Right atrium auricular region (tissue), 2 donors: ENCODE measurements at regions not wholly inside any gene's neighbourhood (a gene's known extent, or its start where the extent isn't known, plus 50 kb on each side); places are given as distances from the start of the nearest gene placed in this dataset.
"Not testable (repeated sequence)": the region's sequence is repeated elsewhere in the genome, so short reads cannot be mapped to it uniquely, and the experiment has no call there.

ENCODE experiments used
- DNase-seq: peaks from one replicate; pipeline ENCODE4 v3.0.0-alpha.2; 2019; ENCODE audit warnings: low spot score
- H3K27ac ChIP-seq, 2 donors: fragments of 200-600 bp; sonication (generic); 1 replicate in 1 of 2; 2 replicates in 1 of 2; pipeline ENCODE4 v1.5.1; 2016 to 2019
- H3K27me3 ChIP-seq, 2 donors: fragments of 200-600 bp; sonication (generic); one replicate each; pipeline versions ENCODE4 v1.5.1 to v1.6.0; 2017 to 2019
- H3K36me3 ChIP-seq: fragments of 200-600 bp; sonication (generic); one replicate; pipeline ENCODE4 v1.5.1; 2016
- H3K4me1 ChIP-seq, 2 donors: fragments of 200-600 bp; sonication (generic); one replicate each; pipeline versions ENCODE4 v1.5.1 to v1.6.0; 2017 to 2019
- H3K4me3 ChIP-seq, 2 donors: fragments of 200-600 bp; sonication (generic); 1 replicate in 1 of 2; 2 replicates in 1 of 2; pipeline ENCODE4 v1.5.1; 2017 to 2019; ENCODE audit warnings: mild to moderate bottlenecking in 1 of 2, moderate library complexity in 1 of 2
- H3K9me3 ChIP-seq, 2 donors: fragments of 200-600 bp; sonication (generic); one replicate each; pipeline ENCODE4 v1.5.1; 2019
- TF ChIP-seq, protein P1 (sequence below), 2 donors: fragments of 200-600 bp; sonication (generic); IDR thresholded peaks; one replicate each; pipeline ENCODE4 v1.5.1; 2019; ENCODE audit warnings: antibody characterized with exemption in 2 of 2

DNA sequence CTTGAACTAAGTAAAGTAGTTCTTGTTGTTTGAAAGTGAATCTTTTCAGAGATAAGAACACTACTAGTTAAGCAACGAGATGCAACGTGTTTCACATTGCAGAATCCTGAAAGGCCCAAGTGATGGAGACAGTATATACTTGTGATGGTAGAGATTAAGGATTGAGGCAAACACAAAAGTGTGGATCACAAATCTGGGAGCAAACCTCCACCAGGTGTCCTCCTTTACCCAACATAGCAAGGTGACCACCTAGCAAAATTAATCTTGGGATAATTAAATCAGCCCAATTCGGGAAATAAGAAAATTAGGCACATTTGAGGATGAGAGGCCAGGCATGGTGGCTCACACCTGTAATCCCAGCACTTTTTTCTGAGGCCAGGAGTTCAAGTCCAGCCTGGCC is 563.9 kb downstream of the DACH1 start:
- H3K27me3 ChIP-seq, result no peaks in the 10 kb centered on the region
- H3K4me1 ChIP-seq, result no peaks in the 10 kb centered on the region
- TF ChIP-seq, protein P1, sequence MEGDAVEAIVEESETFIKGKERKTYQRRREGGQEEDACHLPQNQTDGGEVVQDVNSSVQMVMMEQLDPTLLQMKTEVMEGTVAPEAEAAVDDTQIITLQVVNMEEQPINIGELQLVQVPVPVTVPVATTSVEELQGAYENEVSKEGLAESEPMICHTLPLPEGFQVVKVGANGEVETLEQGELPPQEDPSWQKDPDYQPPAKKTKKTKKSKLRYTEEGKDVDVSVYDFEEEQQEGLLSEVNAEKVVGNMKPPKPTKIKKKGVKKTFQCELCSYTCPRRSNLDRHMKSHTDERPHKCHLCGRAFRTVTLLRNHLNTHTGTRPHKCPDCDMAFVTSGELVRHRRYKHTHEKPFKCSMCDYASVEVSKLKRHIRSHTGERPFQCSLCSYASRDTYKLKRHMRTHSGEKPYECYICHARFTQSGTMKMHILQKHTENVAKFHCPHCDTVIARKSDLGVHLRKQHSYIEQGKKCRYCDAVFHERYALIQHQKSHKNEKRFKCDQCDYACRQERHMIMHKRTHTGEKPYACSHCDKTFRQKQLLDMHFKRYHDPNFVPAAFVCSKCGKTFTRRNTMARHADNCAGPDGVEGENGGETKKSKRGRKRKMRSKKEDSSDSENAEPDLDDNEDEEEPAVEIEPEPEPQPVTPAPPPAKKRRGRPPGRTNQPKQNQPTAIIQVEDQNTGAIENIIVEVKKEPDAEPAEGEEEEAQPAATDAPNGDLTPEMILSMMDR (IDR thresholded peaks at IDR 0.05), result no peak
- H3K9me3 ChIP-seq, result no peaks in the 10 kb centered on the region
- no peaks in the 10 kb centered on the region for H3K36me3 ChIP-seq
- DNase-seq, result no peak
- H3K4me3 ChIP-seq, result no peak overlapping the region
- no peak overlapping the region for H3K27ac ChIP-seq

DNA sequence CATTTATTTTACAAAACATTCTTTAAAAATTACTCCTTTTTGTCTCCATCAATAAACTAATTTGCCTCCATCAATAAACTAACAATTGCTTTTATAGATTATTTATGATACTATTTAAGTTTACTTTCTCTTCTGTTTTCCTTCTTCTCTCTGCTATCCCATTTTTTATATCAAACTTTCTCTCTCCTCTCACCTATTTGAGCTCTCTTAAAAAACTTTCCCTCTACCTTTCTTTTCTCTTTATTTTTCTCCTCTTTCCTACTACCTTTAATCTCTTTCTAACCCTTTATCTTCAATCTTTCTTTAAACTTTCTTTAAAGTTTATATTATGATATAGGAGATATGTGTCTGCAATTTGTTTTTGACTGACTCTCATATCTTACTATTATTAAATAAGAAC is 566.4 kb downstream of the DACH1 start:
- H3K27ac ChIP-seq, result no peak overlapping the region
- no peaks in the 10 kb centered on the region for H3K9me3 ChIP-seq
- H3K4me3 ChIP-seq, result no peak overlapping the region
- TF ChIP-seq, protein P1 (IDR thresholded peaks at IDR 0.05), result no peak
- no peaks in the 10 kb centered on the region for H3K27me3 ChIP-seq
- H3K4me1 ChIP-seq, result no peaks in the 10 kb centered on the region
- DNase-seq, result no peak
- H3K36me3 ChIP-seq, result no peaks in the 10 kb centered on the region

DNA sequence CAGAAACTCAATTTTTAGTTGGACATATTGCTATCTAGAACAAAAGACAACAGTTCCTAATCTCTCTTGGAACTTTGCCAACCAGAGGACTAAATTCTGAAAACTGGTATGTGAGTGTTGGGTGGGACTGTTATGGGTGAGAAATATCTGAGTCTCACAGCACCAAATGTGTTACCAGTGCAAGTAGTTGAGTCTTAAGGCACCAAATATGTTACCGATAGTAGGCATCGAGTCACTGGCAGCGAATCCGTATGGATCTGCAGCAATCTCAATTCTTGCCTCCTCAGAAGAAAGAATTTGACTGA is 575.2 kb downstream of the DACH1 start:
- peak overlapping the region in 1 of 2 donors; percentile 53 for H3K27ac ChIP-seq
- TF ChIP-seq, protein P1 (IDR thresholded peaks at IDR 0.05), result no peak
- no peaks in the 10 kb centered on the region for H3K36me3 ChIP-seq
- no peak for DNase-seq
- H3K4me3 ChIP-seq, result no peak overlapping the region
- H3K27me3 ChIP-seq, result no peaks in the 10 kb centered on the region
- no peaks in the 10 kb centered on the region for H3K4me1 ChIP-seq
- no peaks in the 10 kb centered on the region for H3K9me3 ChIP-seq

DNA sequence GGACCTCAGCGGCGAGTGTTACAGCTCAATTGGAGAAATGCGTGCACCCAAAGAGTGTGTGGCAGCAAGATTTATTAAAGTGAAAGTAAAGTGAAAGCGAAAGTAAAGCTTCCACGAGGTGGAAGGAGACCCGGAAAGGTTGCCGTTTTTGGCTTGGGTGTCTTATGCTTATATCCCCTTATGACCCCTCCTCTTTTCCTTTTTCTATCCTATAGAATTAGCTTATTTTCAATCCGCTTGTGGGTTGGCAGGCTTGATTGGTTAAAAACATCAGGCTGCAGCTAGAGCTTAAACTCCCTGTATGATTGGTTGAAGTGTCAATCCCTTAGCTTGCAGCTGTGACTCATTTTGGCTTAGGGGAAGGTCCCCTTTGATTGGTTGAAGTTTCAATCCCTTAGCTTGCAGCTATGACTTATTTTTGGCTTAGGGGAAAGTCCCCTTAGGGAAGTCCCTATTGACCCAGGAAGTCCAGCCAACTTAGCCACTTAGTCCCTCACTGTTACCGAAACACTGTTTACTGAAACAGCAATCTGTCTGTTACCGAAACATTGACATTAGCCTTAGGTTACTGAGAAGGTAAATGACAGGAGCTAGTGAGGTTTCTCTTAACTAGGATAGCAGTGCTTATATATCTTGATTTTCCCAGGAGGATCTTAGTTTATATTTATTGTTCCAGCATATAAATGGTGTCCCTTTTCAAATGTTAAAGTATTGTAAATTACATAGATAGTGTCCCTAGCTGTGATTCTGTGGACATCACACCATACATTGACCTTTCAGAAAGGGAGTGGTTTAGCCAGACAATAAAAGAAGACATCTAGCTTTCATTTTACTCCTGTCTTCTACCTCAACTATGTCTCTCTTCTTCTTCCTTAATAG is 575.8 kb downstream of the DACH1 start:
- H3K27me3 ChIP-seq, result no peaks in the 10 kb centered on the region
- H3K4me1 ChIP-seq, result no peaks in the 10 kb centered on the region
- no peaks in the 10 kb centered on the region for H3K36me3 ChIP-seq
- TF ChIP-seq, protein P1 (IDR thresholded peaks at IDR 0.05), result no peak
- DNase-seq, result no peak
- H3K9me3 ChIP-seq, result no peaks in the 10 kb centered on the region
- peak overlapping the region; percentile 31 to 40 for H3K4me3 ChIP-seq
- peak overlapping the region; percentile 30 to 53 for H3K27ac ChIP-seq

DNA sequence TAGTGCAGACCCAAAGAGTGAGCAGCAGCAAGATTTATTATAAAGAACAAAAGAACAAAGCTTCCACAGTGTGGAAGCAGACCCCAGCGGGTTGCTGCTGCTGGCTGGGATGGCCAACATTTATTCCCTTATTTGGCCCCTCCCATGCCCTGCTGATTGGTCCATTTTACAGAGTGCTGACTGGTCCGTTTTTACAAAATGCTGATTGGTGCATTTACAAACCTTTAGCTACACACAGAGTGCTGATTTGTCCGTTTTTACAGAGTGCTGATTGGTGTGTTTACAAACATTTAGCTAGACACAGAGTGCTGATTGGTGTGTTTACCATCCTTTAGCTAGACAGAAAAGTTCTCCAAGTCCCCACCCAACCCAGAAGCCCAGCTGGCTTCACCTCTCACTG is 577.0 kb downstream of the DACH1 start:
- H3K27ac ChIP-seq, H3K27me3 ChIP-seq, H3K4me1 ChIP-seq, H3K4me3 ChIP-seq, H3K36me3 ChIP-seq, H3K9me3 ChIP-seq, DNase-seq: not testable (repeated sequence)

DNA sequence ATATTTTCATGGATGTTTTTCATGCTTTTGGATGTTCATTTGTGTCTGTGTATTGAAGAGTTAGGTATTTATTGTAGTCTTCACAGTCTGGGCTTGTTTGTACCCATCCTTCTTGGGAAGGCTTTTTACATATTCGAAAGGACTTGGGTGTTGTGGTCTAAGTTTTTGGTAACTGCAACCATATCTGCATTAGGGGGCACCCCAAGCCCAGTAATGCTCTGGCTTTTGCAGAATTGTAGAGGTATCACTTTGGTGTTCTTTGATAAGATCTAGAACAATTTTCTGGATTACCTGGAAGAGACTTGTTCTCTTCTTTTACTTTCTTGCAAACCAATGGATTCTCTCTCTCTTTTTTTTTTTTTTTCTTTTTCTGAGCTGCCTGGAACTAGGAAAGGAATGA is 581.3 kb downstream of the DACH1 start:
- no peaks in the 10 kb centered on the region for H3K9me3 ChIP-seq
- H3K4me1 ChIP-seq, result no peaks in the 10 kb centered on the region
- H3K27ac ChIP-seq, result no peak overlapping the region
- TF ChIP-seq, protein P1 (IDR thresholded peaks at IDR 0.05), result peak in 1 of 2 donors; percentile 33
- no peaks in the 10 kb centered on the region for H3K27me3 ChIP-seq
- no peak for DNase-seq
- H3K36me3 ChIP-seq, result no peaks in the 10 kb centered on the region
- no peak overlapping the region for H3K4me3 ChIP-seq
